HepG2 (cell line): ENCODE measurements at regions not wholly inside any gene's neighbourhood (a gene's known extent, or its start where the extent isn't known, plus 50 kb on each side); places are given as distances from the start of the nearest gene placed in this dataset.

ENCODE experiments used
- ATAC-seq: fragments of 200-7000 bp; cut with Tn5 transposase; 3 replicates; pipeline ENCODE4 v1.9.1; 2020; ENCODE audit warnings: mild to moderate bottlenecking, moderate library complexity
- BruUV-seq: library from RNA; stranded (reverse); fragments of 400-500 nt; replicated peaks from 2 replicates; lab custom pipeline; 2021; lab: Mats Ljungman, UMichigan
- CTCF ChIA-PET: fragments of 300-600 bp; formaldehyde crosslinking; extraction: SDS; loops from one replicate; lab custom pipeline; 2021; ENCODE audit warnings: low total read pairs, inconsistent platforms, low intra/inter-chr PET ratio; lab: Yijun Ruan, JAX
- POLR2A ChIA-PET: fragments of 350-600 bp; sonication (Branson Sonifier 250); formaldehyde crosslinking; loops from one replicate; lab custom pipeline; 2020; ENCODE audit warnings: antibody characterized with exemption, inconsistent platforms; lab: Yijun Ruan, JAX
- DNase-seq: peaks from one replicate; pipeline ENCODE4 v3.0.0-alpha.2; 2015; ENCODE audit warnings: low spot score
- FAIRE-seq: peaks from 3 replicates; lab custom pipeline; 2011; peaks lifted over from hg19 to GRCh38; lab: Jason Lieb, UNC
- H2AFZ ChIP-seq: one replicate; pipeline ENCODE4 v1.6.1; 2011; ENCODE audit warnings: low read length, inconsistent platforms
- H3K27ac ChIP-seq: fragments of 300-600 bp; 3 replicates; pipeline ENCODE4 v1.8.0; 2011; ENCODE audit warnings: mixed run types, mild to moderate bottlenecking, mixed read lengths, low read length, inconsistent platforms; ENCODE audit not compliant: insufficient read depth; ENCODE audit errors: extremely low read length
- H3K27me3 ChIP-seq, 2 experiments: fragments of 200-600 bp in 1 of 2; 2 replicates in 1 of 2; 3 replicates in 1 of 2; pipeline versions ENCODE4 v1.6.0 to v1.8.0; 2011; ENCODE audit warnings: low read length in 2 of 2, mild to moderate bottlenecking in 2 of 2, moderate library complexity in 2 of 2, inconsistent platforms in 1 of 2; ENCODE audit not compliant: insufficient read depth in 2 of 2, control insufficient read depth in 1 of 2
- H3K36me3 ChIP-seq, 2 experiments: fragments of 200-600 bp in 1 of 2; replicated peaks in 1 of 2; 2 replicates in 1 of 2; 3 replicates in 1 of 2; pipeline versions ENCODE4 v1.5.1 to v1.8.0; 2011; ENCODE audit warnings: low read length in 2 of 2, inconsistent platforms in 1 of 2; ENCODE audit not compliant: insufficient read depth in 2 of 2, control insufficient read depth in 1 of 2
- H3K4me1 ChIP-seq: 2 replicates; pipeline ENCODE4 v1.5.1; 2012; ENCODE audit warnings: low read length, inconsistent platforms; ENCODE audit not compliant: insufficient read depth
- H3K4me2 ChIP-seq: 2 replicates; pipeline ENCODE4 v1.6.0; 2011; ENCODE audit warnings: low read depth, low read length, inconsistent platforms
- H3K4me3 ChIP-seq, 3 experiments: fragments of 200-600 bp in 1 of 3; sonication (generic), shearing (Covaris generic) in 1 of 3; replicated peaks in 1 of 3; 2 replicates each; pipeline ENCODE4 v1.5.1; 2011 to 2016; ENCODE audit warnings: low read length in 3 of 3, inconsistent platforms in 2 of 3, low read depth in 2 of 3, mild to moderate bottlenecking in 2 of 3, control low read depth in 1 of 3, mixed read lengths in 1 of 3; ENCODE audit not compliant: insufficient read depth in 1 of 3
- H3K79me2 ChIP-seq: one replicate; pipeline ENCODE4 v1.6.1; 2011; ENCODE audit warnings: low read length, inconsistent platforms; ENCODE audit not compliant: insufficient read depth
- H3K9ac ChIP-seq: 2 replicates; pipeline ENCODE4 v1.6.0; 2011; ENCODE audit warnings: mild to moderate bottlenecking, low read depth, low read length, inconsistent platforms; ENCODE audit not compliant: insufficient read depth
- H3K9me3 ChIP-seq: 2 replicates; pipeline ENCODE4 v1.5.1; 2012; ENCODE audit warnings: mild to moderate bottlenecking, low read length
- H4K20me1 ChIP-seq: 2 replicates; pipeline ENCODE4 v1.6.0; 2011; ENCODE audit warnings: inconsistent platforms, mild to moderate bottlenecking, low read length, moderate library complexity; ENCODE audit not compliant: insufficient read depth
- E2F5 ChIP-seq: sonication (generic); formaldehyde crosslinking; conservative IDR thresholded peaks from 2 replicates; pipeline ENCODE4 v1.4.0; 2020; ENCODE audit warnings: missing genetic modification reagents
- IRF2 ChIP-seq: IDR thresholded peaks from 2 replicates; pipeline ENCODE4 v1.6.1; 2018; ENCODE audit warnings: missing genetic modification reagents, missing compliant biosample characterization
- JDP2 ChIP-seq: sonication (generic); formaldehyde crosslinking; IDR thresholded peaks from 2 replicates; pipeline ENCODE4 v1.8.1; 2022; ENCODE audit warnings: missing genetic modification reagents, borderline replicate concordance
- KDM2A ChIP-seq: sonication (generic); formaldehyde crosslinking; IDR thresholded peaks from 2 replicates; pipeline ENCODE4 v1.4.0; 2020; ENCODE audit warnings: low read depth, missing genetic modification reagents, borderline replicate concordance
- NR2F1 ChIP-seq, 2 experiments: fragments of 450-650 bp in 1 of 2; formaldehyde crosslinking in 1 of 2; IDR thresholded peaks; 2 replicates each; pipeline versions ENCODE4 v1.5.0 to v1.6.1; 2016 to 2020; ENCODE audit warnings: mild to moderate bottlenecking in 1 of 2, missing compliant biosample characterization in 1 of 2, missing genetic modification reagents in 1 of 2, moderate library complexity in 1 of 2
- TGIF2 ChIP-seq: IDR thresholded peaks from 2 replicates; pipeline ENCODE4 v1.6.1; 2016; ENCODE audit warnings: control low read depth, missing compliant biosample characterization
- ZBTB37 ChIP-seq: sonication (generic); formaldehyde crosslinking; IDR thresholded peaks from 2 replicates; pipeline ENCODE4 v1.4.0; 2020; ENCODE audit warnings: mild to moderate bottlenecking, missing genetic modification reagents
- ZNF546 ChIP-seq: sonication (generic); formaldehyde crosslinking; conservative IDR thresholded peaks from 2 replicates; pipeline ENCODE4 v1.8.1; 2023; ENCODE audit warnings: mild to moderate bottlenecking, missing genetic modification reagents
- ZNF878 ChIP-seq: sonication (generic); formaldehyde crosslinking; IDR thresholded peaks from 2 replicates; pipeline ENCODE4 v1.8.1; 2023; ENCODE audit warnings: mild to moderate bottlenecking, missing genetic modification reagents, moderate library complexity
- ZNF891 ChIP-seq: sonication (generic); formaldehyde crosslinking; IDR thresholded peaks from 2 replicates; pipeline ENCODE4 v1.5.0; 2020; ENCODE audit warnings: mild to moderate bottlenecking, missing genetic modification reagents
- WGBS: methylation state at CpG from one replicate; pipeline ENCODE4 v1.1.6; 2017; ENCODE audit warnings: low lambda C conversion rate; 5-methylcytosine and 5-hydroxymethylcytosine counted together
- in situ Hi-C: cut with HindIII; loops from 2 replicates; pipeline ENCODE4 v1.10.0; 2017; ENCODE audit warnings: low pct_unique_long_range_greater_than_20kb; ENCODE audit not compliant: extremely low pct_ligation_motif_present
- intact Hi-C: fragments of 100-400 bp; cut with micrococcal nuclease; formaldehyde crosslinking; loops from one replicate; pipeline ENCODE4 v1.10.0; 2022; ENCODE audit not compliant: unreplicated experiment
- TF ChIP-seq, protein P1 (sequence below): sonication (generic); formaldehyde crosslinking; IDR thresholded peaks from 2 replicates; pipeline ENCODE4 v1.8.1; 2022; ENCODE audit warnings: mild to moderate bottlenecking, missing genetic modification reagents

DNA sequence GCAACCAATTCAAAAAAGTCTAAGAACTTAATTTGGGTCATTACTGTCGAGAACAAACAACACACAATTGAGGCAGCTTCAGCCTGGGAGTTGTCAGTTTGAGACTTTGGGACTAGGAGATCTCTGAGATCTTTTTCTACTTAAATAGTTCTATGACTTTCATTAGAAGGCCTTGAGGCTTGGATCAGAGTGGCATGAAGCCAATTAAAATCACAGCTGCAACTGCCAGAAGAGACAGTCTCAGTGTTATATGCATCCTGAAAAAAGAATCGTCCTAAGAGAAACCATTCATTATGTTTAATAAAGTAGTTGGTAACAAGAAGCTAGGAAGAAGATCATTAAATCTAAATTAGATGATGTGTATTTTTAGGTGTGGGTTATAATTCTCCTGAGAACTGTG, 170.8 kb upstream of the RASSF8 start:
- ATAC-seq: no peak
- Histone ChIP-seq H3K4me2 (no peak overlapping the region), H3K4me3 (no peak overlapping the region), H4K20me1 (no peaks in the 10 kb centered on the region), H3K27me3 (no peaks in the 10 kb centered on the region), H2AFZ (no peak overlapping the region), H3K79me2 (no peaks in the 10 kb centered on the region), H3K9me3 (no peaks in the 10 kb centered on the region), H3K27ac (no peak overlapping the region), H3K4me1 (peaks cover 9% of the 10 kb centered on the region), H3K9ac (no peak overlapping the region), H3K36me3 (no peaks in the 10 kb centered on the region)
- ChIA-PET POLR2A (no interaction called here), CTCF (no interaction called here)
- TF ChIP-seq ZNF878 (CRISPR knock-in tag) (no peak), JDP2 (CRISPR knock-in tag) (no peak), ZNF891 (CRISPR knock-in tag) (no peak), KDM2A (CRISPR knock-in tag) (no peak), ZNF546 (CRISPR knock-in tag) (no peak), ZBTB37 (CRISPR knock-in tag) (no peak), E2F5 (CRISPR knock-in tag) (no peak), IRF2 (no peak), TGIF2 (CRISPR knock-in tag) (no peak), NR2F1 (CRISPR knock-in tag; IDR thresholded peaks at IDR 0.05) (no peak)
- TF ChIP-seq, protein P1, sequence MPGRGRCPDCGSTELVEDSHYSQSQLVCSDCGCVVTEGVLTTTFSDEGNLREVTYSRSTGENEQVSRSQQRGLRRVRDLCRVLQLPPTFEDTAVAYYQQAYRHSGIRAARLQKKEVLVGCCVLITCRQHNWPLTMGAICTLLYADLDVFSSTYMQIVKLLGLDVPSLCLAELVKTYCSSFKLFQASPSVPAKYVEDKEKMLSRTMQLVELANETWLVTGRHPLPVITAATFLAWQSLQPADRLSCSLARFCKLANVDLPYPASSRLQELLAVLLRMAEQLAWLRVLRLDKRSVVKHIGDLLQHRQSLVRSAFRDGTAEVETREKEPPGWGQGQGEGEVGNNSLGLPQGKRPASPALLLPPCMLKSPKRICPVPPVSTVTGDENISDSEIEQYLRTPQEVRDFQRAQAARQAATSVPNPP (CRISPR knock-in tag): no peak
- 2% methylated on average over 2 of the region's 2 CpGs for WGBS
- in situ Hi-C loops (no loop called here), intact Hi-C loops (no loop called here)
- FAIRE-seq: no peak
- DNase-seq: no peak
- no TSS peak for BruUV-seq
